ENCODE measurements at regions not wholly inside any gene's neighbourhood (a gene's known extent, or its start where the extent isn't known, plus 50 kb on each side); places are given as distances from the start of the nearest gene placed in this dataset.

- H2BK20ac ChIP-seq (ENCODE audit: low read depth, low read length) = peak overlapping the region; percentile 99
- peak overlapping the region; percentile 100 for H2BK120ac ChIP-seq (ENCODE audit: low read depth, low read length)
- peak overlapping the region; percentile 98 for H4K91ac ChIP-seq (ENCODE audit: insufficient read depth, low read depth, low read length)
- H3K4ac ChIP-seq (ENCODE audit: low read depth, low read length) = peak overlapping the region; percentile 98
- BruUV-seq (replicated peaks) = no TSS peak
- peak overlapping the region; percentile 88 for H3K14ac ChIP-seq (replicated peaks; ENCODE audit: low read depth, low read length)
- H2BK5ac ChIP-seq (ENCODE audit: low read depth, low read length, poor library complexity, severe bottlenecking) = peak overlapping the region; percentile 96
- peak overlapping the region; percentile 70 for H3K56ac ChIP-seq (ENCODE audit: extremely low read depth, insufficient read depth, low read length)
- peak overlapping the region; percentile 93 for H3K23ac ChIP-seq (ENCODE audit: low read depth, low read length)
- H3K9me1 ChIP-seq (ENCODE audit: insufficient read depth, low read length) = peaks cover 30% of the 10 kb centered on the region
- POLR2A ChIA-PET (ENCODE audit: unreplicated experiment) = interaction anchor here (1.6 kb wide), 1 partner anchor 24 kb away, joined by 5 read pairs; no protein-coding TSS in a partner anchor
- peak; percentile 89 for ATAC-seq (ENCODE audit: low read depth)
- H3K4me2 ChIP-seq (ENCODE audit: low read depth, low read length) = no peak overlapping the region
- H2AK9ac ChIP-seq (replicated peaks; ENCODE audit: low read depth, low read length, poor library complexity) = peak overlapping the region; percentile 95
- dilution Hi-C loops (cut with HindIII; ENCODE audit: low sequenced_read_pairs, unreplicated experiment) = no loop called here
- in situ Hi-C loops (cut with MboI; ENCODE audit: low sequenced_read_pairs) = no loop called here
- H3K9me3 ChIP-seq (ENCODE audit: control insufficient read depth, insufficient read depth, low read length) = peaks cover 6% of the 10 kb centered on the region
- H3K9ac ChIP-seq (ENCODE audit: low read depth, low read length) = no peak overlapping the region
- H3K27ac ChIP-seq (ENCODE audit: insufficient read depth, low read length) = peak overlapping the region; percentile 90
- peaks cover 0 to 17% of the 10 kb centered on the region in 2 experiments; a peak in 2 of 4 replicates for H3K79me1 ChIP-seq (ENCODE audit: low read depth in 1 of 2, low read length in 2 of 2)
- H3K36me3 ChIP-seq (ENCODE audit: control insufficient read depth, insufficient read depth, low read length) = no peaks in the 10 kb centered on the region
- peak overlapping the region; percentile 81 for H2AFZ ChIP-seq (replicated peaks; ENCODE audit: low read length, poor library complexity)
- CTCF ChIA-PET = interaction anchor here (0.6 kb wide), 1 partner anchor 45 kb away, joined by 3 read pairs; no protein-coding TSS in a partner anchor
- no peaks in the 10 kb centered on the region for H3K27me3 ChIP-seq (ENCODE audit: control insufficient read depth, insufficient read depth, low read length)
- WGBS, 2 experiments (ENCODE audit: extremely low coverage in 2 of 2, insufficient read length in 1 of 2) = 80% methylated on average over 7 of the region's 15 CpGs; no CpG with 5 or more reads in 1 of the 2 experiments
- H3K4me1 ChIP-seq (ENCODE audit: control insufficient read depth, insufficient read depth, low read length) = peaks cover 6% of the 10 kb centered on the region
- peak overlapping the region; percentile 100 for H2AK5ac ChIP-seq (ENCODE audit: low read depth, low read length)
- no peak overlapping the region for H3K4me3 ChIP-seq (ENCODE audit: insufficient read depth, low read depth, low read length)
- intact Hi-C loops (cut with micrococcal nuclease) = no loop called here
- H4K8ac ChIP-seq (ENCODE audit: low read depth in 2 of 2, low read length in 2 of 2) = peak overlapping the region; percentile 81 to 91
- DNase-seq = peak; percentile 99
- peak overlapping the region; percentile 69 for H3K18ac ChIP-seq (ENCODE audit: low read depth, low read length)
- H2BK15ac ChIP-seq (ENCODE audit: low read depth, low read length) = peak overlapping the region; percentile 94; the same call in 2 of the 3 replicates
- peak overlapping the region; percentile 53 for H4K5ac ChIP-seq (ENCODE audit: low read depth, low read length)
- H4K20me1 ChIP-seq (ENCODE audit: insufficient read depth, low read length) = no peaks in the 10 kb centered on the region
- TF ChIP-seq MXI1 (IDR thresholded peaks at IDR 0.05; ENCODE audit: borderline replicate concordance, low read depth, low read length) (peak; percentile 40; the same call in 1 of the 2 replicates), RCOR1 (IDR thresholded peaks at IDR 0.05; ENCODE audit: insufficient replicate concordance, low read length) (peak; percentile 76), USF2 (IDR thresholded peaks at IDR 0.05; ENCODE audit: low read depth, low read length) (peak; percentile 90), BHLHE40 (IDR thresholded peaks at IDR 0.05; ENCODE audit: low read depth, low read length) (peak; percentile 93), RFX5 (IDR thresholded peaks at IDR 0.05; ENCODE audit: low read depth, low read length) (no peak), MAZ (IDR thresholded peaks at IDR 0.05; ENCODE audit: borderline replicate concordance, low read depth, low read length) (no peak), POLR2A (IDR thresholded peaks at IDR 0.05; ENCODE audit: low read depth, low read length) (no peak), NFE2L2 (IDR thresholded peaks at IDR 0.05; ENCODE audit: low read depth, low read length) (0 out of 2 replicates have a peak, but pooled peaks have one; percentile 2), MAFK (IDR thresholded peaks at IDR 0.05; ENCODE audit: low read depth, low read length) (no peak; the same call in 1 of the 2 replicates), ELK1 (IDR thresholded peaks at IDR 0.05; ENCODE audit: borderline replicate concordance, low read depth, low read length) (no peak), CEBPB (IDR thresholded peaks at IDR 0.05; ENCODE audit: low read depth, low read length) (peak; percentile 79), CTCF (conservative IDR thresholded peaks at IDR 0.05; ENCODE audit: low read depth, low read length) (no peak), CHD1 (IDR thresholded peaks at IDR 0.05; ENCODE audit: low read depth, low read length) (no peak), RAD21 (IDR thresholded peaks at IDR 0.05; ENCODE audit: low read length) (peak; percentile 29)
Observed at GRCh38 chr20:17849901-17850683, 118.5 kb downstream of the SNX5 start.

Measured in IMR-90 (cell line).